GM19035 (cell line): ENCODE measurements at regions not wholly inside any gene's neighbourhood (a gene's known extent, or its start where the extent isn't known, plus 50 kb on each side); places are given as distances from the start of the nearest gene placed in this dataset.

Experiments
- ATAC-seq: cut with Tn5 transposase; IDR thresholded peaks from one replicate; pipeline ENCODE4 v1.9.1; 2021; ENCODE audit not compliant: unreplicated experiment

DNA sequence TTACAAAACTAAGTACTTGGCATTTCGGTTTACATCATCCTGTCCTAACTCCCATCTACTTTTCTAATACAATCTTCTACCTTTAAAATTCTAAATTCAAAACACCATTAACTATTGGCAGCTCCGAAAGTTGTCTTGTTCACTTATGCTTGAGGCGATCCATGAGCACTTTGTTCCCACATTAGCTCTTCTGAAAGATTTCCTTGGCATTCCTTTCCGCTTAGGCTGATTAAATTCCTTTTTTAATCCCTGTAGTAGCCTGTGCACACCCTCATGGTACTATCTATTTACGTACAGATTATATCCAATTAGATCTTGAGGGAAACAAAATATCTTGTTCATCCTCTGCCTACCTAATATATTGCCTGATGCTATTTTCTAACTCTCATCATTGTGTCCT lies 480.7 kb downstream of the PRKD1 start:
- no peak for ATAC-seq

DNA sequence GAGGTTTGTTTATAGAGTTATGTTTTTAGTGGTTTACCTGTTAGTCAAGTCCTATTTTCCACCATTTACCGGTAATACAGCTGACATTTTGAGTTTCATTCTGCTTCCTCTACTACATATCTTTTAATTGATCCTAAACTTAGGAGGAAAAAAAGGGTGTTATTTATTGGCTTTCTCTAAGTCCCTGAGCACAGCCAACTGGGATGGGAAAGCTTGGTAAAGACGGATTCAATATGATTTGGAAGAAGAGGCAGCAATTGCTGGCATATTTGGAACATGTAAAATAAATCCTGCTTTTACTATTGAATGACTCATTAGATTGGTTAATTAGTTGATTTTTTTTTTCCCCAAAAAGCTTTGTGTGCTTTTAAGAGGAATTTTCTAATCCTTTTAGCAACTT lies 475.7 kb downstream of the PRKD1 start:
- no peak for ATAC-seq

DNA sequence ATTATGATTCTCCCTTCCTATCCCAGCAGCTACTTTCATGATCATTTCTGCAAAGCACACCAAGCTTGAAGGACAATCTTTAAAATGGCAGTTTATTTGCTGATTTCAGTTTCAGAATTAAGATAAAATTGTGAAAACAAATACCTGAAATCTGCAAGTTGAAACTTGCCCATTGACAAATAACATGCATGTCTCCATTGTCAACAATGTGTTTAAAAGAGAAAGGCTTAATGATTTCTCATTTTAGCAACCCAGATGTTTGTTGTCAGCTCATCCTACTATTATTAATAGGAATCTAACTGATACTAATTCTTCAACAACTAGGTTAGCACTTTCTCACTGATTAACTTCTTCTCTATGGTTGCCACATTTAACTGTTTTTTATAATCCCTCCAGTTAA lies 474.6 kb downstream of the PRKD1 start:
- no peak for ATAC-seq

GRCh38 chr14:29454026-29454693 lies 473.5 kb downstream of the PRKD1 start:
- no peak for ATAC-seq

DNA sequence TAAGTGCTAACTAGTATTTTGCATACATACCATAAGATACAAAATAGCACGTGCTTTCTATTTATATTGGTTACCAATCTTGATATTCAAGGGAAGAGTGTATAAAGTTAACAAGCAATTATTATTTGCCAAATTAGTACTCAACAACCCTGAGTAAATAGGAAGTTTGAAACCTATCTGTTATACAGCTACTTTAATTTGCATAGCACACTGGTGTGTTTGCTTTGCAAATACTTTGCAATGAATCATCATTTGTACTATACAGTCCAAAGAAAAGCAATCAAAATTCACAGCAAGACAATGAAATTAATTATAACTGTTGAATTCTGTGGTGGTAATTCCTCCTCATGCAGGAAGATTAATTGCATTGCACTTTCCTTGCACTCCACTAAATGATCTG lies 469.1 kb downstream of the PRKD1 start:
- ATAC-seq = no peak

- no peak for ATAC-seq
Observed at GRCh38 chr14:29459531-29459930, 468.1 kb downstream of the PRKD1 start.

DNA sequence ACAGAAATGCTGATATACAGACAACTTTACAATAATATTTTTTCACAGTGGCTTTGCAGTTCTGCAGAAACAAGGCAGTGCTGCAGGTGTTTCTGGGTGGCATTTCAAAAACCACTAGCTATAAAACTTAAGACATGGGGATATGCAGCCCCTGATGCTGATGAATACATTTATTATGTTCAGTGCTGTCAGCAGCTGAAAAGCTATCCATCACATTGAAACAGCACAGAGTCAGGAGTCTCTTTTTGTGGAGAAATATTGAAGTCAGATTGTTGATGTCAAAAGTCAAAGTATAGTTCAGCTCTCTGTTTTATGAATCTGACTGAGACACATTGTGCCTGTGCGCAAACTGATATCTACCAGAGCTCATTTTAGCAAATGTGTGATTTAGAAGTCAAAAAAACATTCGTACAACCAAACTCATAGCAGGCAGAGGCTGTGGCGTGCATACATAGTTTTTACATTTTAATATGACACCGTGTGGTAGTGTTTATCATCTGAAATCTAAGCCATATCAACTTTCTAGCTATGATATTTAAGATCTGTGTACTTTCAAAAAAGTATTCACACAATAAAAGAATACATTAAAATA lies 467.6 kb downstream of the PRKD1 start:
- no peak for ATAC-seq

GRCh38 chr14:29461101-29461500 lies 466.5 kb downstream of the PRKD1 start:
- no peak for ATAC-seq

DNA sequence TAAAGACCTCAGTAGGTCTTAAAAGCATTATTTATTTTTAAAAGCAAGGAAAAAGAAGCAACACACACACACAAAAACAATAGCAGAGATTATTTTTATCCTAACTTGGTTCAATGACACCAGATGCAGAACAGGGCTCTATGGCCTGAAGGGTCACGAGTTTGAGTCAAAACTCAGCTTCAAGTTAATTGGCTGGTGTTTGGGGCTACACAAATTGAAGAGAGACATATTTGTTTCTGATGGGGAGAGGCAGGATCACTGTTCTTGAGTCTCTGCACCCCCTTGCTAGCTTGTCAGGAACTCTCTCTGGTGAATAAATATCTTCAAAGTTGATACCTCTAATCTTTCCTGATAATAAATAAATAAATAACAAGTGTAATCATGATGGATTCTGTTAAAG lies 466.1 kb downstream of the PRKD1 start:
- ATAC-seq = no peak

GRCh38 chr14:29462321-29462720 lies 465.3 kb downstream of the PRKD1 start:
- ATAC-seq = no peak

DNA sequence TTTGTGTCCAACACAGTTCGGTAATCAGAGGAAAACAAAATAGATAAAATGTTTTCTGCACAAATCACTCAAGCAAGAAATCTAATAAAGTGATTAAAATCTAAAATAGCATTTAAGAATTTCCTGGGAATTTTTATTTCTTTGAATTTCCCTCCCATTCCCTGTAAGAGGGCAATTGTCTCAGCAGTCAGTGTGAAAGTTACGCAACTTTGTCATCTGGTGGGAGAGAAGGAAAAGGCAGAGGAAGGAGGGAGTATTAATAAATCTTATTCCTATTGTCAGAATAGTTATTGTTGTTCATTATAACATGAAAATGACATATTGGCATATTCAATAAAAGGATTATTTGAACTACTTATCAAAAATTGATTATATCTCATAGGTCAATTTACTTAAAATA lies 464.9 kb downstream of the PRKD1 start:
- ATAC-seq = no peak

DNA sequence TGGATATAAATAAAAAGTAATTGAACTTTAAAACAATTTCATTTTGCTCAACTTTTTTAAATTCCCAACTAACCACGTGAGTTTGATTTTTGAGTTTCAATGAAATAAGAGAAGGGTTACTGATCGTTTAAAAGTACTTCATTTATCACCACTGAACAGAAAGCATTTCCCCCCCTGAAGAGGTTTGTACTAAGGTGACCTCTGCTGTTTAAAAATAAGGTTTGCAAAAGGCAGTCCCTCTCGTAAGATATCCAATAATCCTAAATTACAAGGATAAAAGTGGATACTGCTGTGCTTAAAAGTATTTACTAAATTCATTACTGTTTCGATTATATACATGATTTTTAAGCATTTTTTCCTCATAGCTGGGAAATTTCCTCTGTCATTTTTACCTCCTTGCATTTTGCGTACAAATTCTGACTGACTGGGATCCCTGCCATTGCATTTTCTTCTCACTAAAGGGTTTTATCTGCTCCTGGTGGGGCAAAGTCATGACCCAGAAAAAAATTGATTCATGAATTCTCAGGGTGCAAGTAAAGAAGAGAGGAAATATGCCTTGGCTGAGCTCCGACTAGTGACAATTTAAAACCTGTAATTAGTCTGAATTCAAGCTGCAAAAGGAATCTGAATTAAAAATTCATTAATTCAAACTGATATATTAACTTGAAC lies 463.8 kb downstream of the PRKD1 start:
- ATAC-seq = no peak

GRCh38 chr14:29465095-29465494 lies 462.6 kb downstream of the PRKD1 start:
- no peak for ATAC-seq

- ATAC-seq = no peak
Observed at GRCh38 chr14:29475641-29476040, 452.0 kb downstream of the PRKD1 start.

GRCh38 chr14:29486132-29486531 lies 441.5 kb downstream of the PRKD1 start:
- no peak for ATAC-seq

GRCh38 chr14:29489911-29490425 lies 437.7 kb downstream of the PRKD1 start:
- ATAC-seq = no peak

- no peak for ATAC-seq
Observed at GRCh38 chr14:29493849-29494248, 433.8 kb downstream of the PRKD1 start.

- no peak for ATAC-seq
Observed at GRCh38 chr14:29494312-29494711, 433.3 kb downstream of the PRKD1 start.

DNA sequence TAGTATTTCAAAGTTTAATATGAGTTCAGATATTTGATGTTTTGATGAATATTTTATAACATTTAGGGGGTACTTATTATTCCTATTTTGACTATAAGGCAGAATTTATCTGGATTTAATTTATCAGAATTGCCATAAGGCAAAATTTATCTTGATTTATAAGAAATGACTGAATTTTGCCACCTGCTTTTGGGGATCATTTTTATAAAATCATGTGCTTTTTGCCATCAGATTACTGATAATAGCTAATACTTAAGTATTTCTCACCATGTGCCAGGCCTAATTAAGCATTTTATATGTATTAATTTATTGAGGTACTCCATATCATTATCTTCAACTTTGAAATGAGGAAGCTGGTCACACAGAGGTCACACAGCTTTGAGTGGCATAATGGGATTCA lies 423.7 kb downstream of the PRKD1 start:
- ATAC-seq = no peak

- ATAC-seq = no peak
Observed at GRCh38 chr14:29518335-29518734, 409.3 kb downstream of the PRKD1 start.

DNA sequence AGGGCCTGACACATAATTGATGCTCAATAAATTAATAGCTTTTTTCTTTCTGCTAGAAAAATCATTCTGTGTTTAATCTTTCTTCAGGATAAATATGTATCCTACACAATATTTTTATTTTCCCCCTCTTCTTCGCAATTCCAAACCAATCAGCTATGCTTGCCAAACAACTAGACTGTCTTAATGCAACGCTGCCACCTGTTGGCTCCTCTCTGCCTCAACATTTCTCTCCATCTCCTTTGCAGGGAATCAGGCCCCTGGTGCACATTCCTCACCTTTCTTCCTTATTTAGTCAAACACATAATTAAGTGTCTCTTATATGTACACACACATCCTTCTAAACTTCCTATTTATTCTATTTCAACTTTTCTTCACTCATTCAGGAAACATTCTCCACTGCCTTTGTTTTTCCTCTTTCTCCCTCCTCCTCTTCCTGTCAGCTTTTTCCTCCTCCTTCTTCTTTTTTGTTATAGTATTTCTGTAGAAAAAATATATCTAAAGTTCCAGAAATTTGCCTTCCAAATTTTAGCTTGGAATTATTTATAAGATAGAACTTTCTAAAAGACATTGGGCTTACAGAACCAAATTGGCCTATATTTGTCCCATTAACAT lies 406.0 kb downstream of the PRKD1 start:
- no peak for ATAC-seq
